ENCODE measurements at regions not wholly inside any gene's neighbourhood (a gene's known extent, or its start where the extent isn't known, plus 50 kb on each side); places are given as distances from the start of the nearest gene placed in this dataset.

DNA sequence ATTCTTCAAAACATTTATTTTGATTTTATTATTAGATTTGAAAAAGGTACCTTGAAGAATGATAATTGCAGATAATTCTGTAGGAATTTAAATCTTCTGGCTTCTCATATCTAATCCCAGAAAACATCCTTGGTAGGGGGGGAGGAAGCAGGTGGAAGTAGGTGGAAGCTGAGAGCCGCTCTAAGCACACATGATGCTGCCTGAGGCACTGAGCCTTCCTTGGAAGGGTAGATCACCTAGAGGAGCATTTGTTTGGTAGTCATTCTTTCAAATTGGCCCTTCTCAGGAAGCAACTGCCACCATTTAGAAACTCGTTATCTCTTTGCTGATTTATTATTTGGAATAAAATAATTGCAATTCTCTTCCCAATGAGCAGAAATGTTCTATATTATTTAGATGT lies 623.3 kb downstream of the CD109 start:
- Histone ChIP-seq H3K4me3 (replicated peaks in 1 of 3; ENCODE audit: insufficient read depth in 1 of 3, low read depth in 2 of 3, low read length in 3 of 3) (no peak overlapping the region), H3K4me2 (ENCODE audit: low read depth, low read length) (no peak overlapping the region), H2AFZ (ENCODE audit: low read length) (no peak overlapping the region), H4K20me1 (ENCODE audit: insufficient read depth, low read length) (no peaks in the 10 kb centered on the region), H3K9ac (ENCODE audit: insufficient read depth, low read depth, low read length) (no peak overlapping the region), H3K79me2 (ENCODE audit: insufficient read depth, low read length) (no peaks in the 10 kb centered on the region), H3K9me3 (ENCODE audit: low read length) (no peaks in the 10 kb centered on the region), H3K27me3 (ENCODE audit: control insufficient read depth in 1 of 2, insufficient read depth in 2 of 2, low read length in 2 of 2) (no peaks in the 10 kb centered on the region), H3K4me1 (ENCODE audit: insufficient read depth, low read length) (no peaks in the 10 kb centered on the region), H3K36me3 (replicated peaks in 1 of 2; ENCODE audit: control insufficient read depth in 1 of 2, insufficient read depth in 2 of 2, low read length in 2 of 2) (no peaks in the 10 kb centered on the region), H3K27ac (ENCODE audit: extremely low read length, insufficient read depth, low read length) (no peak overlapping the region)
- BruUV-seq (replicated peaks): no TSS peak
- 0% methylated on average over 2 of the region's 2 CpGs for WGBS (ENCODE audit: low lambda C conversion rate)
- POLR2A ChIA-PET: no interaction called here
- in situ Hi-C loops (cut with HindIII; ENCODE audit: extremely low pct_ligation_motif_present, low pct_unique_long_range_greater_than_20kb): no loop called here
- FAIRE-seq: no peak
- DNase-seq (ENCODE audit: low spot score): no peak
- intact Hi-C loops (cut with micrococcal nuclease; ENCODE audit: unreplicated experiment): no loop called here
- CTCF ChIA-PET (ENCODE audit: low intra/inter-chr PET ratio, low total read pairs): no interaction called here
- ATAC-seq: no peak
- TF ChIP-seq ZNF460 (CRISPR knock-in tag; IDR thresholded peaks at IDR 0.05; ENCODE audit: borderline replicate concordance) (no peak), U2AF2 (IDR thresholded peaks at IDR 0.05; ENCODE audit: low read depth, low read length) (no peak), ZFY (CRISPR knock-in tag; IDR thresholded peaks at IDR 0.05) (no peak), ZNF746 (CRISPR knock-in tag; IDR thresholded peaks at IDR 0.05) (no peak), ZNF788 (CRISPR knock-in tag; IDR thresholded peaks at IDR 0.05; ENCODE audit: borderline replicate concordance) (no peak), THYN1 (CRISPR knock-in tag; IDR thresholded peaks at IDR 0.05; ENCODE audit: borderline replicate concordance, low read depth) (no peak), PPARG (CRISPR knock-in tag; conservative IDR thresholded peaks at IDR 0.05) (no peak), ZNF552 (CRISPR knock-in tag; IDR thresholded peaks at IDR 0.05; ENCODE audit: borderline replicate concordance) (no peak), ZNF703 (CRISPR knock-in tag; IDR thresholded peaks at IDR 0.05; ENCODE audit: borderline replicate concordance) (no peak), BCL6 (CRISPR knock-in tag; IDR thresholded peaks at IDR 0.05) (no peak), HES4 (CRISPR knock-in tag; IDR thresholded peaks at IDR 0.05; ENCODE audit: borderline replicate concordance) (no peak), KDM1A (CRISPR knock-in tag; IDR thresholded peaks at IDR 0.05) (no peak)
- TF ChIP-seq, protein P1, sequence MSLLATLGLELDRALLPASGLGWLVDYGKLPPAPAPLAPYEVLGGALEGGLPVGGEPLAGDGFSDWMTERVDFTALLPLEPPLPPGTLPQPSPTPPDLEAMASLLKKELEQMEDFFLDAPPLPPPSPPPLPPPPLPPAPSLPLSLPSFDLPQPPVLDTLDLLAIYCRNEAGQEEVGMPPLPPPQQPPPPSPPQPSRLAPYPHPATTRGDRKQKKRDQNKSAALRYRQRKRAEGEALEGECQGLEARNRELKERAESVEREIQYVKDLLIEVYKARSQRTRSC (CRISPR knock-in tag; IDR thresholded peaks at IDR 0.05; ENCODE audit: low read depth): no peak

Data from HepG2 (cell line).